ENCODE measurements at regions not wholly inside any gene's neighbourhood (a gene's known extent, or its start where the extent isn't known, plus 50 kb on each side); places are given as distances from the start of the nearest gene placed in this dataset.
"Not testable (repeated sequence)": the region's sequence is repeated elsewhere in the genome, so short reads cannot be mapped to it uniquely, and the experiment has no call there.

DNA sequence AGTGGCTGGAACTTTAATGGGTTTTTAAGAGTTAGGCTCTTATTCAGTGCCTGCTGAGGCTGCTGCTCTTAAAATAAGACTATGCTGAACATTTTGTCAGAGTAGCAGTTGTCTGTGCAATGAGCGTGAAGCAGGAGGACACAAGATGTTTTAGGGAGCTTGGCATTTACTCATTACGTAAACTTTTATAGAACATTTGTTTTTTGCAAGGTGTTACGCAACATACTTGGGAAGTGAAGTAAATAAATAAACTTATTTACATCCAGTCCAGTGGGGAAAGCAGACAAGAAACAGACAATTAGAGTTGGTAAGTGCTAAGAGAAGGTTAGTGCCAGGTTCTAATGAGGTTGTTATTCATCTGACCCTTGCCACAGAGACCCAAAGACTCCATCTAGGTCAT, 226.0 kb downstream of the HINT1 start:
- DNase-seq = no peak

DNA sequence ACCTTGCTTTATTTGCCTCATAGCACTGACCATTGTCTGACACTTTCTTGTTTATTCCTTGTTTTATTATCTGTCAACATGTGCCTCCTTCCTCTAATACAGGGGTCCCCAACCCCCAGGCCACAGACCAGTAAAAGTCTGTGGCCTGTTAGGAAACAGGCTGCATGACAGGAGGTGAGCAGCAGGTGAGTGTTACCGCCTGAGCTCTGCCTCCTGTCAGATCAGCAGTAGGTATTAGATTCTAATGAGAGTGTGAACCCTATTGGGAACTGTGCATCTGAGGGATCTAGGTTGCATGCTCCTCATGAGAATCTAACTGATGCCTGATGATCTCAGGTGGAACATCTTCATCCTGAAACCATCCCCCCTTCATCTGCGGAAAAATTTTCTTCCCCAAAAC, 228.0 kb downstream of the HINT1 start:
- no peak for DNase-seq

DNA sequence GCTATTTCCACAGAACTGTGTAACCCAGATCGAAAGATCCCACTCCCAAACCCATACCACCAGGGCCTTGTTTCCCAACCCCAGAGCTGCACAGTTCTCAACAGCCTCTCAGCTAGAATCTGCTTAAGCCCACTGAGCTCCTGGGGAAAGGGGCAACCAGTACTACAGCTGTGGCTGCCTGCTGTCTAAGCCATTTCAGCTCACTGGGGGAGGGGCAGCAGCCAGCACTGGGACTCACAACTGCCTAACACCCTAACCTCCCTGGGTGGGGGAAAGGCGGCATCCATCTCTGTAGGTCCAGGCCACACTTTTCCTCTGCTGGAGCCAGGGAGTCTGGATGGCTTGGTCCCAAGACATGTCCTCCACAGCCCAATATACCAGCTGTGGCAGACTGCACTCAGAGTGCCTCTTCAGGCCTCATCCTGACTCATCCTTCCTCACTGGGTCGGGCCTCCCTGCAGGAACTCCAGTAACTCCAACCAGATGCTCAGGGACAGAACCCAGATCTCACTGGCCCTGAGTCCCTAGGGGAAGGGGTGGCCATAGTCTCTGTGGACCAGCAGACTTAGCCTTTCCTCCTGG, 241.4 kb downstream of the HINT1 start:
- no peak for DNase-seq

DNA sequence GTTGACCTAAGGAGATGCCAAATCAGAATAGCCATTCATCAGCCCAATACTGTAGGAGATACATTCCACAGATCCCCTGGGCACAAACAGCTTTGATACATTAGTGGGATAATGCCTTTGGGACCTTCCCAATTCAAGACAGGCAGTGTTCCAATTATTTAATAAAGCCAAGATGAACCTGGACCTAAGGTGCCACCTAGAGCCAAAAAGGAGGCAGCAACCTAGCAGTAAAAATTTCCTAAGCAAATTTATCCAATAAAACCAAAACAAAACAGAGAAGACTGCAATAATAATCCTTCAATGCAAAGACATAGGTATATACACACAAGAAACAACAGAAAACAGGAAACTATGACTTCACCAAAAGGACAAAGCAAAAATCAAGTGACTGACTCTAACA, 253.0 kb downstream of the HINT1 start:
- no peak for DNase-seq

DNA sequence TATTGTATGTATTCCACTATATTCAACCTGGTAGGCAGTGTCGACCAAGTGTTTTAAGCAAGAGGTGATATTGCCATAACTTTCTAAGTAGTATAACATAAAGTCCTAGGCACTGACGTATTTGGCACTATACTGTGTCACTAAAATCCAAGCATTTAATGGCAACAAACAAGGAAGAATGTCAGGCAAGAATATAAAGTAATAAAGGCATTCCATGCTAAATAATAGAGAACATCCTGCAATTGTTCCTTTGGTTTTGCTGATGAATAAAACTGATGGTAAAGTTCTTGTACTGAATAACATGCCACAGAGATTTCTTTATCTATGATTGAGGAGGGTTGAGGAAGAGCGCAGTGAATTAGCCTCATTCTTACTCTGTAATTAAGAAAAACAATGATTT, 256.9 kb downstream of the HINT1 start:
- no peak for DNase-seq

DNA sequence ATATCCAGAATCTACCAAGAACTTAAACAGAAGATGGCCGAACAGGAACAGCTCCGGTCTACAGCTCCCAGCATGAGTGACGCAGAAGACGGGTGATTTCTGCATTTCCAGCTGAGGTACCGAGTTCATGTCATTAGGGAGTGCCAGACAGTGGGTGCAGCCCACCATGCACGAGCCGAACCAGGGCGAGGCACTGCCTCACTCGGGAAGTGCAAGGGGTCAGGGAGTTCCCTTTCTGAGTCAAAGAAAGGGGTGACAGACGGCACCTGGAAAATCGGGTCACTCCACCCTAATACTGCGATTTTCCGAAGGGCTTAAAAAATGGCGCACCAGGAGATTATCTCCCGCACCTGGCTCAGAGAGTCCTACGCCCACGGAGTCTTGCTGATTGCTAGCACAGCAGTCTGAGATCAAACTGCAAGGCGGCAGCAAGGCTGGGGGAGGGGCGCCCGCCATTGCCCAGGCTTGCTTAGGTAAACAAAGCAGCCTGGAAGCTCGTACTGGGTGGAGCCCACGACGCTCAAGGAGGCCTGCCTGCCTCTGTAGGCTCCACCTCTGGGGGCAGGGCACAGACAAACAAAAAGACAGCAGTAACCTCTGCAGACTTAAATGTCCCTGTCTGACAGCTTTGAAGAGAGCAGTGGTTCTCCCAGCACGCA, 267.4 kb downstream of the HINT1 start:
- not testable (repeated sequence) for DNase-seq

DNA sequence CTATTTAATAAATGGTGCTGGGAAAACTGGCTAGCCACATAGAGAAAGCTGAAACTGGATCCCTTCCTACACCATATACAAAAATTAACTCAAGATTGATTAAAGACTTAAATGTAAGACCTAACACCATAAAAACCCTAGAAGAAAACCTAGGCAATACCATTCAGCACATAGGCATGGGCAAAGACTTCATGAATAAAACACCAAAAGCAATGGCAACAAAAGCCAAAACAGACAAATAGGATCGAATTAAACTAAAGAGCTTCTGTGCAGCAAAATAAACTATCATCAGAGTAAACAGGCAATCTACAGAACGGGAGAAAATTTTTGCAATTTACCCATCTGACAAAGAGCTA, 267.9 kb downstream of the HINT1 start:
- DNase-seq = not testable (repeated sequence)

DNA sequence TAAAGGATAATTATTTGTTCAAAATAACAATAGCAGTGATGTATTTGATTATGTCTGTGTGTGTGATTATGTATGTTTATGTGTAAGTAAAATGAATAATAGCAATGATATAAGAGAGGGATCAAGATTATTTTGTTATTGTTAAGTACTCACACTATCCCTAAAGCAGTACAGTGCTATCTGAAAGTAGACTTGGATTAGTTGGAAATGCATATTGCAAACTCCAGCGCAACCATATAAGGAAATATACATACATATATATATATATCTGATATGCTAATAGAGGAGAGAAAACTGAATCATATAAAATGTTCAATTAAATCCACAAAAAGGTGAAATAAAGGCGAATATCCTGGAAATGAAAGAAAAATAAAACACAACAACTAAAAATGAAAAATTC, 268.4 kb downstream of the HINT1 start:
- DNase-seq = no peak

DNA sequence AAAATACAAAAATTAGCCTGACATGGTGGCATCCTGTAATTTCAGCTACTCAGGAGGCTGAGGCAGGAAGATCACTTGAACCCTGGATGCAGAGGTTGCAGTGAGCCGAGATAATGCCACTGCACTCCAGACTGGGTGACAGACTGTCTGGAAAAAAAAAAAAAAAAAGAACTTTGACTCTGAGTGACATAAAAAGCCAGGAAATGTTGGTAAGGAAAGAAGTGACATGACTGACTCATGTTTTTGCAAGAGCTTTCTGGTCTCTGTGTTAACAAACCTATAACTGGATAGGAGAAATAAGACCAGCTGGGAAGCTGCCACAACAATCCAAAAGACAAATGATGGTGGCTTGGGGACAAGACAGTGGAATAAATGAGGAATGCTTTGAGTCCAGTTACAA, 272.1 kb downstream of the HINT1 start:
- DNase-seq = no peak

DNA sequence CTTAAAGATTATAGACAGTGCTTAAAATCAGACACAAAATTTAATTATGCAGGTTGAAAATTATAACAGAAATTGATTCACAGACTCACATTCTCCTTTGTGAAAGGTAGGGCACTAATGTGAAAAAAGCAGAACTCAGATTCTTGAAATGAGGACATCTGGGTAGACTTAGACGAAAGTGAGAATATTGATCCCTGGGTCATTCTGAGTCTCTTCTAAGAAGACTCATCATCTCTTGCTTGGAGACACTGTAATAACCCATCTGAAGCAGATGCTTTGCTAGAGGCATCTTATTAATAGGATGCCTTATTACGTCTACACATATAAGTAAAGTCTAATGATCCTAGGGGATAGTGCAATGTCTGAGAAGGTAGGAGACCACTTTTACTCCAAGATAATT, 274.4 kb downstream of the HINT1 start:
- no peak for DNase-seq

DNA sequence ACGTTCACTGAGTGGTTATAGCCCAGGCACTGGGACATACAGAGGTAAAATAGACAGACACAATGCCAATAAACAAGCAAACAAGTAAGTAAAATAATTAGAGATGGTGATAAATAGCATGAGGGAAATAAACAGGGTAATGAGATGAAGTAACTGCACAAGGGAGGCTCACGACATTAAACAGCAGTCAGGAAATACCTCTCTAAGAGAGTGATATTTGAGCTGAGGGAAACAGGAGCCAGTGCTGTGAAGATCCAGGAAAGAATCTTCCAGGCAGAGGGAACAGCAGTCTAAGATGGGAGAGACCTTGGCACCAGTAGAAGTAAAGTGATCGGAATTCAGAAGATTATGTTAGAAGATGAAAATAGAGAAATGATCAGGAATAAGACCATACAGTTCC, 279.4 kb downstream of the HINT1 start:
- DNase-seq = no peak

DNA sequence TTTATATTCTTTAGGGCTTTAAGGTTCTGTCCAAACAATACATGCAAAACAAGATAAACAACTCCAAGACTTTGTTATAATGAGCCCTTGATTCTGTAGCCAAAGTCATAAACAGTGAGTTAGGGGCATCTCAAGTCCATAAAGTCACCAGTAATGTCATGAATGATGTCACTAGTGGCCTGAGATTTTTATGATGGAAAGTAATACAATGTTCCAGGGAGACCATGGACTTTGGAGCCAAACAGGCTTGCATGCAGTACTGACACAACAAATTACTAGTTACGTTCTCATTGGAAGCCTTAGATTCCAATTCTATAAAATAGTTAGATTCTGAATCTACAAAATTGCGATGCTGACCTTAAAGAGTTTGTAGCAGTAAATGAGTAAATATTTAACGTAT, 280.0 kb downstream of the HINT1 start:
- no peak for DNase-seq

DNA sequence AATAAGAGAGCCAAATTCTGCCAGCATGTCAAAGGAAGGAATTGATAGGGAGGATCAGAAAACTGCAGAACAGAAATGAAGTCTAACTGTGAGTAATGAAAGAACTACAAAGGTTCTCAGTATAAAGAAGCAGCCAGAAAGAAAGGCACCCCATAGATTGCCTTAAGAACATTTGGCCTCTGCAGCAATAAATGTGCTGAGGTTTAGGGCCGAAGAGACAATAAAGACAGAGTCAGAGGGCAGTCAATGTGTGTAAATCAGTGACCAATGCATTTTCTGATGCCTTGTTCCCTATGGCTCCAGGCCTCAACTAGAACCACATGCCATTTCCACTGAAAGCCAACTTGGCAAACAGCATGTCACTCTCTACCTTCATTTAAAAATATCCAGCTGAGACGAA, 281.0 kb downstream of the HINT1 start:
- DNase-seq = no peak

DNA sequence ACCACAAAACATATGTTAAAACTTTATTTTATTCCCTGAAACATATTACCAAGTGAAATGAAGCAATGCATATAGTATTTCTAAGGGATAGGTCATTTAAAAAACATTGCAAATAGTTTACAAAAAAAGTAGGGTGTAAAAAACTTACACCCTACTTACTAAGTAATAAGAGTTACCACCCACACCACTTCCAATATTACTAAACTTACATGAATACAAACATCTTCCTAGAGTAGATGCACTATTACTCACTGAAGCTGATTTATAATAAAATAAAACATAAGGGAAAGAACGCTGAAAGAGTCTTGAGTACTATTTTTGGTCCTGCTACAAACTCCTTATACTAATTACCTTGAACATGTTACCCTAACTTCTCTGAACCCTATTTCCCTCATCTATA, 289.4 kb downstream of the HINT1 start:
- no peak for DNase-seq

DNA sequence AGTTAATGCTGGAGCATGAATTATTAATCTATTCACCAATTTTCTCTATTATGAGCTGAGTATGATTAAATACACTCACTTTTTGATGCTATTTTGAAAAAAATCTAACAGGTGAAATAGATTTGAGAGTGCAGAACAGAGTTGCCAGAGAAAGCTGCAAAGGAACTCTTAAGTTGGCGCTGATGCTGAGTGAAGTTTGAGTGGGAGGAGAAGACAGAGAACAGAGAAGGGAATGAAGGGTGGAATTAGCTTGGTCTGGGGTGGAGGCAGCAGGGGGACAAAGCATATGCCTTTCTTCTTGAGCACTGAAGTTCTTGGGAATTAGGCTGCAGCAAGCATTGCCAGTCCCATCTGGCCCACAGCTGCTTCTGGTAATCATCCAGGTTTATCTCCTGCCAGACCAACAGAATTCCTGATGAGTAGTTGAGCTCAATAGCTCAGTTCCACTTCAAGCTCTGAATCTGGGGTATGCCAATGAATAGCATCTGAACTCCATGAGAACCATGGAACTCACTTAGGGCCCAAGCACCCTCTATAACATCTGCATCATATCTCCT, 290.1 kb downstream of the HINT1 start:
- no peak for DNase-seq

DNA sequence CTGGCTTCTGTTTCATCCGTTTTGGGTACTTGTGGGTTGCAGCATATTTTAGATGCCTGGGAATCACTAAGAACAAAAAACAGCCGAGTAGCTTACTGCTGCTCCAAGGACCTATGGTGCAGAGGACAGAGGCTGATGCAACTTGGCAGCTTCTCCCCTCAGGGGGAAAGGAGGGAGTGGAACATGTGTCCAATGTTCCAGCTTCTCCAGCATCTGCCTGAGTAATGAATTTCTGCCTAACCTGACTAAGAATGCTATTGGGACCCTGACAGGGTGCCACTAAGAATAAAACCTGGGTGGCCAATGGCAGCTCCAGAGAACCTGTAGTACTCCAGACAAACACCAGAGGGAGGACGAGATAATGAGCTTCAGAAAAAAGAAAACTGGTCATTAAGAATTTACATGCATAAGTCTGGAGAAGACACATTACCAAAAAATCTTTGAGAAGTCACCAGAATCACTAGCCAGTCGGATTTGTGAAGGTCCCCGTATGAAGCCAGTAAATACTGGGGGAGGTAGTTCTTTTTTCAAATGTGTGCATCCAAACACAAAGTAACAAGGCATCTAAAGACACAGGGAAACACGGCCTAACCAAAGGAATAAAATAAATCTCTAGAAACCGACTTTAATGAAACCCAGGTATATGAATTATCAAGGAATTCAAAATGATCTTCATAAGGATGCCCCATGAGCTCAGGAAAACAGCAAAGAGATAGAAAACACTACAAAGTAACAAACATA, 293.5 kb downstream of the HINT1 start:
- peak in 1 of 2 experiments; percentile 17 for DNase-seq

DNA sequence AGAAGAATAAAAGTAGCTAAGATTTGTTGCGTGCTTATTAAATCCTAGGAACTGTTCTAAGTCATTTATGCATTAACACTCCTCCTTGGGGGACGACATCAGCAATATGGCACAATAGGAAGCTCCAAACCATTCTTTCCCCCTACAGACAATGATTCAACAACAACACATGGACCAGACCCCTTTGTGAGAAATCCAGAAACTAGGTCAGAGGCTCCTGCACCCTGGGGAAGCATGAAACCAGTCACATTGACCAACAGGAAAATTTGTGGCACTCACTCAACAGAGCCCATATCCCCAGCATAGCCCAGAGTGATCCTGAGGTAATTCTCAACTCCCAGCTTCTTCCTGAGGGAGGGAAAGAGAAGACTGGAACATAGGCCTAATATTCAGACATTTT, 294.4 kb downstream of the HINT1 start:
- DNase-seq = no peak

DNA sequence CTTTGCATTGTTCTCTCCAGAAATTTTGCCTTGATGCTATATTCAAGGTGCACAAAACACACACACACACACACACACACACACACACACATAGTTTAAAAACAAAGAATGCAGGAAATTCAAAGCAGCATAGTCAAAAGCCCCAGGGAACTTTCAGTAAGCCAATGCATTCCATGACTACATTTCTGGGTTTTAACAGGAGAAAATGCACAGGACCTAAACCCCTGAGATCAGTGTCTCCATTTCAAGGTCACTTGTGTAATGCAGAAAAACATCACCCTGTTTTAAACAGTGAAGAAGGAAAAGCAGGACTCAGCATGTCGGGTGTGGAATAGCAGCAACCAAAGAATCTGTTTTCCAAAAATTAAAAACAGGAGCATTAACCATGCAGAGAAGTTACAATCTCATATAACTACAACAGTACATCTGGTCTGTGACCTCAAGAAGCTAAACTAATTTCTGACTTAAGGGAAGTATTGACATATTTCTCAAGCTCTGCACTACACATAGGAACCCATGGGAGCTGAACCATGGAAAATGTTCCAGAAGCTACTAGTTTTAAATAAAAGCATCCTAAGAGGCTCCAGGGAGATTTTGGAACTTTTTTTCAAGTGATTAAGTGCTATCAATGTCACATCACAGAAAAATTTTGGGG, 296.7 kb downstream of the HINT1 start:
- no peak for DNase-seq

DNA sequence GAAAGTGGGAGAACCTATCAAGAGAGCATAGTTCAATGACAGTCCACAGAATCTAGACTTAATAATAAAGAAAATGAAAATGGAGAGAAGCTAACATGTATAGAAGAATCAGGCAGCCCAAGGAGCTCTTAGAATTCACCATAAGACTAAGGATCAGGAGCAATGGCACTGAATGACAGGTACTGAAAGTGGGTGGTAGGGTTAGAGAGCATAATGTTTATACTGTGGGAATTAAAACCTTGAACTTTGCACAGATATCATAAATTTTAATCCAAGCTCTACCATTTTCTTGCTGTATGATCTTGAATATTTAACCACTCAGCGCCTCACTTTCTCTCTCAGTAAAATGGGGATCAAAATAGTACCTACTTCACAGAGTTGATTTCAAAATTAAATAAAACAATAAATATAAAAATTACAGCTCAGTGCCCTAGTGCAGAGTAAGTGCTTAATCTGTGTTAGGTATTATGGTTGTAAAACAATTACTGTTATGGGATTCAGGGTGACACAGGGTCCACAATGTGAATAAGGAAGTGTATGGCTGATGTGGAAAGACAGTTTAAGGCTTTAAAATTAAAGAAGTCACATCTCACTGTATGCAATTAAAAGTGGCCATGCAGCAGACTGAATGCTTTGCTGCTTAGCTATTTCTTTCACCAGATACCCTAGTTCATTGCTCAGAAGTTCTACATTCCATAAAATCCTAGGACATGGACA, 319.8 kb downstream of the HINT1 start:
- DNase-seq = no peak

DNA sequence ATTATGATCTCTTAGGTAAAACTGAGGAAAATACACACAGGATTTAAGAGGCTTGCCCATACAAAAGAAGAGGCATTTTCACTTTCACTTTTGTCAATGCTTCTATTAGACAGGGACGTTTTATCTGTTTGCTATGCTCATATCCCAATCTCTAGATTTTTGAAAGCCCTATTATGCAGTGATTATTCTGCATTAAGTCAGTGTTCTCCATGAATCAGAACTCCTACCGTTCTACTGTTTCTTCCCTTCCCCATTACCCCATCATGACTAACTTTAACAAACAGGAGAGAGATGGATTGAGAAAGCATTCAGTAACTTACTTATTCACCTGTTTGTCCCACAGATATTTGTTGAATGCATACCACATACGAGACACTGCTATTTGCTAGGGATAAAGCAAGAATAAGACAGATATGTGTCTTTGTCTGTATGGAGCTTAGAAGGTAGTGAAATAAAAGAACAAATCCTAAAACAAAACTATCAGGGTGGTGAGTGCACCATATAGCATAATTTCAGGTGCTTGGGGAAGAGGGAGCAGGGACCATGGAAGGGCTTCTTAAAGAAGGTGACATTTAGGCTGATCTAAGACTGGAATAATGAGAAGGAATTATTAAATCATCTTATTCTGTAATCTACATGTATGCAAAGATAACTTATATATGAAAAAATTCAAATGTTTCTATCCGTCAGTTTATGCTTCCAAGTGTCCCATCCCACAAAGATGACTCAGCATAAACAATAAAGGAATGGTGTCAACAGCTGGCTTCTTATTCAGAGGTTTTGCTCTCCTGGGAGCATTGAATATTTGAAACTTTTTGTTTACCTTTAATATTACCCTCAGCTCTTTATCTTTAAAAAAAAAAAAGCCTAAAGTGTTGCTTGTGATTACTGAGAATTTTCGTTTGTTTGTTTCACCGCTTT, 328.1 kb downstream of the HINT1 start:
- no peak for DNase-seq

DNA sequence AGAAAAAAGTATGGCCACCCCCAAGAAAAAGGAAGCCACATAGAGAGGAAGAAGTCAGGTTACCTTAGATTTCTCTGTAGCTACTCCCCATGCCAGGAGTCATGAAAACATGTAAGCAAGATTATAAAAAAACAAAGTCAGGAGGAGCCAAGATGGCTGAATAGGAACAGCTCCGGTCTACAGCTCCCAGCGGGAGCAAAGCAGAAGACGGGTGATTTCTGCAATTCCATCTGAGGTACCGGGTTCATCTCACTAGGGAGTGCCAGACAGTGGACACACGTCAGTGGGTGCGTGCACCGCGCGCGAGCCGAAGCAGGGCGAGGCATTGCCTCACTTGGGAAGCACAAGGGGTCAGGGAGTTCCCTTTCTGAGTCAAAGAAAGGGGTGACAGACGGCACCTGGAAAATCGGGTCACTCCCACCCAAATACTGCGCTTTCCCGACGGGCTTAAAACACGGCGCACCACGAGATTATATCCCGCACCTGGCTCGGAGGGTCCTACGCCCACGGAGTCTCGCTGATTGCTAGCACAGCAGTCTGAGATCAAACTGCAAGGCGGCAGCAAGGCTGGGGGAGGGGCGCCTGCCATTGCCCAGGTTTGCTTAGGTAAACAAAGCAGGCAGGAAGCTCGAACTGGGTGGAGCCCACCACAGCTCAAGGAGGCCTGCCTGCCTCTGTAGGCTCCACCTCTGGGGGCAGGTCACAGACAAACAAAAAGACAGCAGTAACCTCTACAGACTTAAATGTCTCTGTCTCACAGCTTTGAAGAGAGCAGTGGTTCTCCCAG, 347.3 kb downstream of the HINT1 start:
- not testable (repeated sequence) for DNase-seq

All from stimulated activated CD4-positive, alpha-beta T cell treated with anti-CD3 and anti-CD28 coated beads, Interleukin-4, amount 100 ng/mL, for 4 hours (primary cell).